Fibroblast of lung (primary cell): ENCODE measurements at regions not wholly inside any gene's neighbourhood (a gene's known extent, or its start where the extent isn't known, plus 50 kb on each side); places are given as distances from the start of the nearest gene placed in this dataset.

ENCODE experiments used
- DNase-seq, 2 donors: peaks; one replicate each; pipeline versions ENCODE4 v3.0.0 to v3.0.0-alpha.2; 2010; ENCODE audit warnings: low read depth in 2 of 2
- H2AFZ ChIP-seq: 2 replicates; pipeline ENCODE4 v1.5.1; 2012; ENCODE audit warnings: low read length, control low read depth, inconsistent platforms
- H3K27ac ChIP-seq: 2 replicates; pipeline ENCODE4 v1.5.1; 2011; ENCODE audit warnings: low read length, control low read depth; ENCODE audit not compliant: insufficient read depth
- H3K27me3 ChIP-seq: 2 replicates; pipeline ENCODE4 v1.5.1; 2011; ENCODE audit warnings: mild to moderate bottlenecking, low read length; ENCODE audit not compliant: control insufficient read depth, insufficient read depth
- H3K36me3 ChIP-seq: 2 replicates; pipeline ENCODE4 v1.5.1; 2011; ENCODE audit warnings: low read length; ENCODE audit not compliant: control insufficient read depth, insufficient read depth
- H3K4me1 ChIP-seq: 2 replicates; pipeline ENCODE4 v1.5.1; 2011; ENCODE audit warnings: low read length; ENCODE audit not compliant: control insufficient read depth, insufficient read depth; ENCODE audit errors: extremely low read depth
- H3K4me2 ChIP-seq: 2 replicates; pipeline ENCODE4 v1.5.1; 2011; ENCODE audit warnings: low read length, control low read depth; ENCODE audit not compliant: insufficient read depth; ENCODE audit errors: extremely low read depth
- H3K4me3 ChIP-seq, 4 experiments: fragments of 200-600 bp in 1 of 4; sonication (generic) in 1 of 4; replicated peaks in 1 of 4; 2 replicates each; pipeline ENCODE4 v1.5.1; 2011 to 2016; ENCODE audit warnings: low read length in 4 of 4, low read depth in 3 of 4, mild to moderate bottlenecking in 3 of 4, control low read depth in 2 of 4, inconsistent platforms in 1 of 4, mixed read lengths in 1 of 4; ENCODE audit not compliant: insufficient read depth in 1 of 4; ENCODE audit errors: control extremely low read depth in 1 of 4
- H3K79me2 ChIP-seq: 2 replicates; pipeline ENCODE4 v1.5.1; 2012; ENCODE audit warnings: mild to moderate bottlenecking, low read length, inconsistent platforms; ENCODE audit not compliant: control insufficient read depth, insufficient read depth
- H3K9ac ChIP-seq: 2 replicates; pipeline ENCODE4 v1.5.1; 2011; ENCODE audit warnings: mild to moderate bottlenecking, low read length, control low read depth; ENCODE audit not compliant: insufficient read depth
- H3K9me3 ChIP-seq: 2 replicates; pipeline ENCODE4 v1.5.1; 2012; ENCODE audit warnings: low read depth, low read length; ENCODE audit not compliant: control insufficient read depth, insufficient read depth
- H4K20me1 ChIP-seq: 2 replicates; pipeline ENCODE4 v1.5.1; 2011; ENCODE audit warnings: low read length; ENCODE audit not compliant: control insufficient read depth, insufficient read depth; ENCODE audit errors: extremely low read depth
- CTCF ChIP-seq, 2 donors: IDR thresholded peaks in 1 of 2; conservative IDR thresholded peaks in 1 of 2; 1 replicate in 1 of 2; 2 replicates in 1 of 2; pipeline ENCODE4 v1.5.1; 2011 to 2012; ENCODE audit warnings: low read length in 2 of 2, control low read depth in 1 of 2, inconsistent platforms in 1 of 2, low read depth in 1 of 2, mild to moderate bottlenecking in 1 of 2
- EZH2 ChIP-seq: IDR thresholded peaks from 2 replicates; pipeline ENCODE4 v1.5.1; 2012; ENCODE audit warnings: low read length, control low read depth, mild to moderate bottlenecking; ENCODE audit errors: missing control alignments

GRCh38 chr12:71027856-71028255 lies 107.3 kb upstream of the PTPRR start:
- Histone ChIP-seq H3K79me2 (no peaks in the 10 kb centered on the region), H3K4me2 (no peak overlapping the region), H3K4me3 (no peak overlapping the region), H3K9me3 (no peaks in the 10 kb centered on the region), H2AFZ (no peak overlapping the region), H3K36me3 (no peaks in the 10 kb centered on the region), H3K4me1 (no peaks in the 10 kb centered on the region), H4K20me1 (no peaks in the 10 kb centered on the region), H3K27me3 (no peaks in the 10 kb centered on the region), H3K9ac (no peak overlapping the region), H3K27ac (no peak overlapping the region)
- TF ChIP-seq CTCF (conservative IDR thresholded peaks at IDR 0.05 in 1 of 2, IDR thresholded peaks at IDR 0.05 in 1 of 2; ENCODE audit: low read depth in 1 of 2, low read length in 2 of 2) = no peak
- no peak for TF ChIP-seq EZH2
- no peak for DNase-seq

- Histone ChIP-seq H4K20me1 (no peaks in the 10 kb centered on the region), H3K9me3 (no peaks in the 10 kb centered on the region), H3K9ac (no peak overlapping the region), H3K4me1 (no peaks in the 10 kb centered on the region), H3K79me2 (no peaks in the 10 kb centered on the region), H3K4me2 (no peak overlapping the region), H3K36me3 (no peaks in the 10 kb centered on the region), H3K27ac (no peak overlapping the region), H2AFZ (no peak overlapping the region), H3K4me3 (no peak overlapping the region), H3K27me3 (no peaks in the 10 kb centered on the region)
- TF ChIP-seq CTCF (conservative IDR thresholded peaks at IDR 0.05 in 1 of 2, IDR thresholded peaks at IDR 0.05 in 1 of 2; ENCODE audit: low read depth in 1 of 2, low read length in 2 of 2) (no peak), EZH2 (no peak)
- DNase-seq = no peak
Observed at GRCh38 chr12:71024827-71025226, 104.3 kb upstream of the PTPRR start.

- no peak overlapping the region for H2AFZ ChIP-seq
- no peaks in the 10 kb centered on the region for H3K27me3 ChIP-seq
- no peaks in the 10 kb centered on the region for H3K4me1 ChIP-seq
- TF ChIP-seq EZH2 (no peak), CTCF (conservative IDR thresholded peaks at IDR 0.05 in 1 of 2, IDR thresholded peaks at IDR 0.05 in 1 of 2; ENCODE audit: low read depth in 1 of 2, low read length in 2 of 2) (no peak)
- no peaks in the 10 kb centered on the region for H3K9me3 ChIP-seq
- H3K9ac ChIP-seq = no peak overlapping the region
- no peak overlapping the region for H3K27ac ChIP-seq
- H3K4me3 ChIP-seq = no peak overlapping the region
- no peak overlapping the region for H3K4me2 ChIP-seq
- H3K36me3 ChIP-seq = no peaks in the 10 kb centered on the region
- no peak for DNase-seq
- H3K79me2 ChIP-seq = no peaks in the 10 kb centered on the region
- H4K20me1 ChIP-seq = no peaks in the 10 kb centered on the region
Observed at GRCh38 chr12:71024281-71024680, 103.7 kb upstream of the PTPRR start.
